ENCODE measurements at regions not wholly inside any gene's neighbourhood (a gene's known extent, or its start where the extent isn't known, plus 50 kb on each side); places are given as distances from the start of the nearest gene placed in this dataset.

- DNase-seq (ENCODE audit: low spot score), result no peak
These were observed 63.3 kb upstream of the THSD7A start for GRCh38 chr7:11895337-11895736.

- DNase-seq (ENCODE audit: low spot score), result no peak
These were observed 64.7 kb upstream of the THSD7A start for GRCh38 chr7:11896663-11897062.

GRCh38 chr7:11899247-11899646, 67.2 kb upstream of the THSD7A start:
- DNase-seq (ENCODE audit: low spot score), result no peak

- no peak for DNase-seq (ENCODE audit: low spot score)
These were observed 78.3 kb upstream of the THSD7A start for GRCh38 chr7:11910253-11910652.

- no peak for DNase-seq (ENCODE audit: low spot score)
These were observed 79.9 kb upstream of the THSD7A start for GRCh38 chr7:11911900-11912299.

GRCh38 chr7:11914645-11915044, 82.6 kb upstream of the THSD7A start:
- DNase-seq (ENCODE audit: low spot score), result no peak

GRCh38 chr7:11923376-11923930, 91.5 kb upstream of the THSD7A start:
- no peak for DNase-seq (ENCODE audit: low spot score)

- no peak for DNase-seq (ENCODE audit: low spot score)
These were observed 99.3 kb upstream of the THSD7A start for GRCh38 chr7:11931307-11931706.

GRCh38 chr7:11934796-11935195, 102.8 kb upstream of the THSD7A start:
- no peak for DNase-seq (ENCODE audit: low spot score)

- no peak for DNase-seq (ENCODE audit: low spot score)
These were observed 103.9 kb upstream of the THSD7A start for GRCh38 chr7:11935905-11936304.

- DNase-seq (ENCODE audit: low spot score), result no peak
These were observed 114.8 kb upstream of the THSD7A start for GRCh38 chr7:11946794-11947193.

GRCh38 chr7:11950281-11950680, 118.3 kb upstream of the THSD7A start:
- DNase-seq (ENCODE audit: low spot score), result no peak

GRCh38 chr7:11950942-11951341, 118.9 kb upstream of the THSD7A start:
- no peak for DNase-seq (ENCODE audit: low spot score)

- DNase-seq (ENCODE audit: low spot score), result no peak
These were observed 119.9 kb upstream of the THSD7A start for GRCh38 chr7:11951909-11952308.

GRCh38 chr7:11952972-11953371, 121.0 kb upstream of the THSD7A start:
- no peak for DNase-seq (ENCODE audit: low spot score)

GRCh38 chr7:11956991-11957390, 125.0 kb upstream of the THSD7A start:
- no peak for DNase-seq (ENCODE audit: low spot score)

GRCh38 chr7:11957956-11958355, 126.0 kb upstream of the THSD7A start:
- no peak for DNase-seq (ENCODE audit: low spot score)

- DNase-seq (ENCODE audit: low spot score), result no peak
These were observed 127.1 kb upstream of the THSD7A start for GRCh38 chr7:11959121-11959520.

GRCh38 chr7:11960621-11961020, 128.6 kb upstream of the THSD7A start:
- no peak for DNase-seq (ENCODE audit: low spot score)

GRCh38 chr7:11969643-11970042, 137.6 kb upstream of the THSD7A start:
- no peak for DNase-seq (ENCODE audit: low spot score)

GRCh38 chr7:11970132-11970531, 138.1 kb upstream of the THSD7A start:
- DNase-seq (ENCODE audit: low spot score), result peak; percentile 20

GRCh38 chr7:11985376-11985775, 153.4 kb upstream of the THSD7A start:
- no peak for DNase-seq (ENCODE audit: low spot score)

- no peak for DNase-seq (ENCODE audit: low spot score)
These were observed 154.0 kb upstream of the THSD7A start for GRCh38 chr7:11985971-11986370.

- DNase-seq (ENCODE audit: low spot score), result peak; percentile 59
These were observed 156.2 kb upstream of the THSD7A start for GRCh38 chr7:11988186-11988585.

- DNase-seq (ENCODE audit: low spot score), result no peak
These were observed 170.4 kb upstream of the THSD7A start for GRCh38 chr7:12002428-12002827.
